ENCODE measurements at regions not wholly inside any gene's neighbourhood (a gene's known extent, or its start where the extent isn't known, plus 50 kb on each side); places are given as distances from the start of the nearest gene placed in this dataset.

- no peak for DNase-seq (ENCODE audit: low read depth)
- TF ChIP-seq CTCF (conservative IDR thresholded peaks at IDR 0.05; ENCODE audit: low read depth, low read length), result no peak
- H3K4me3 ChIP-seq (ENCODE audit: low read depth, low read length), result no peak overlapping the region
Measured at GRCh38 chr11:8740129-8740528, 57.5 kb downstream of the RPL27A start.

DNA sequence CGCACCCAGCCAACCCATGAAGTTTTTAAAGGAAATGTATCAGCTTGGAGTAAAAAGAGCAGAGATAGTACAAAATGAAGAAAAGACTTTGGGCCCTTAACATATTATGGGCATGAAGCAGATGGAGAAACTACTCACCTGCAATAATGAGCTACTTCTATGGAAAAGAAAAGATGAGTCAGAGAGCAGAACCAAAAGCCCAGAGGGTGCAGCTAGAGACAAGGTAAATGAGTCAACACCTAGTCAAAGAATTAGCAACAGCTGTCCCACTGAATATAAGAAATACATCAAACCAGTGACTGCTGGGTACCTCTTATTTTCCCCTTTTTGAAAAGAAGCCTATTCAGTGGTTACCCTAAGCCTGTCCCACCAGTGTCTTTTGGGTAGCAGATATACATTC is 61.8 kb downstream of the RPL27A start:
- DNase-seq (ENCODE audit: low read depth), result no peak
- no peak overlapping the region for H3K4me3 ChIP-seq (ENCODE audit: low read depth, low read length)
- TF ChIP-seq CTCF (conservative IDR thresholded peaks at IDR 0.05; ENCODE audit: low read depth, low read length), result no peak

DNA sequence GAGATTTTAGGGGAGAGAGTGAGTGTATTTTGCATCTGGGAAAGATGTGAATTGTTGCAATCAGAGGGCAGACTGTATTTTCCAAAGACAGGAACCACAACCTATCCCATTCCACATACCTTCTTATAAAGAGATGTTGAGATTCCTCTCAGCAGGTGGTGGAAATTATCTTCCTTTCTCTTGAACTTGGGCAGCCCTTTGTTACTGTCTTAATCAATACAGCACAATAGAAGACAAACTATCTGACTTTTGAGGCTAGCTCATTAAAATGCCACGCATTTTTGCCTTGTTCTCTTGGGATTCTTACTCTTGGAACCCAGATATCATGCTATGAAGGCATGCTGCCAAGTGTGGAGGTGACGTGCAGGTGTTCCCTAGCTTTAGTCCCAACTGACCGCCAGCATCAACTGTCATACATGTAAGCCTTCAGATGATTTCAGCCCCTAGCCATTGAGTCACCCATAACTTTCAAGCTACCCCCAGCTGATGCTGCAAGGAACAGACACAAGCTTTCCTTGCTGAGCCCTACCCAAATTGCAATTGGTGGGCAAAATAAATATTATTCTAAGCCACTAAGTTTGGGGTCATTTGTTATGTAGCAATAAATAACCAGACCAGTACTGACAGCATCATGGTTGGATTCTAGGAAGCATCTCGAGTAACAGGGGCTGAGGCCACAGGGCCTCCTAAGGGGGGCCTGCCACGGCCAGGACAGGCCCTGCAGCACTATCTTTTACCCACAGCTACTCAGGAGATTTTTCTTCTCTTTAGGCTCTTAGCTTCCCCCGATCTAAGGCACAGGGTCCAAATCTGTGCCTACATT is 63.0 kb downstream of the RPL27A start:
- H3K4me3 ChIP-seq (ENCODE audit: low read depth, low read length), result no peak overlapping the region
- TF ChIP-seq CTCF (conservative IDR thresholded peaks at IDR 0.05; ENCODE audit: low read depth, low read length), result no peak
- no peak for DNase-seq (ENCODE audit: low read depth)

DNA sequence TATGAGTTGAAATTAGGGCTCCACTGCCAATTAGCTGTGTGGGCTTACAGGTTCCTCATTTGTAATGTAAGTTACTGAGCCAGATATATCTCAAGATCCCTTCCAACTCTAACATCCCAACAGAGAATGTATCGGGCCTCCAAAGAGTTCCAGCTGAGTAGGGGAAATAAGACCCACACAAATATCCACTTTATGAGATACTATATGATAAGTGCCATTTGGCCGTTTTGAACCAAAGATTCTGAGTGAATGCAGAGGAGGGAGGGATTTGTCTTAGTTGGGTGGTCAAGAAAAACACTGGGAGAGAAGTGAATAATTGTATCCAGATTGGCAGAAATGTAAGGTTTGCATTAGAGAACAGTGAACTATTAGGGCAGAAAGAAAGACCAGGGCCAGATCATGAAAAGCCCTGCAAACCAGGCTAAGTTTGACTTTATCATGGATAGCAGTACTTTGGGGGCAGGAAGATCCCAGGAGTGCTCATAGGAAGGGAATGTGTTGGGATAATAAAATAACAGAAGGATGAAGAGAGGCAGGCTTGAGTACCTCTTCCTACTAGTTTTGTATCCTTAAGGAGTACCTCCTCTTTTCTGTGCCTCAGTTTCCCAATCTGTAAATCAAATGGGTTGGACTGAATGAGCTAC is 63.9 kb downstream of the RPL27A start:
- no peak overlapping the region for H3K4me3 ChIP-seq (ENCODE audit: low read depth, low read length)
- no peak for TF ChIP-seq CTCF (conservative IDR thresholded peaks at IDR 0.05; ENCODE audit: low read depth, low read length)
- no peak for DNase-seq (ENCODE audit: low read depth)

GRCh38 chr11:8747173-8747572 is 64.6 kb downstream of the RPL27A start:
- DNase-seq (ENCODE audit: low read depth), result no peak
- no peak overlapping the region for H3K4me3 ChIP-seq (ENCODE audit: low read depth, low read length)
- no peak for TF ChIP-seq CTCF (conservative IDR thresholded peaks at IDR 0.05; ENCODE audit: low read depth, low read length)

DNA sequence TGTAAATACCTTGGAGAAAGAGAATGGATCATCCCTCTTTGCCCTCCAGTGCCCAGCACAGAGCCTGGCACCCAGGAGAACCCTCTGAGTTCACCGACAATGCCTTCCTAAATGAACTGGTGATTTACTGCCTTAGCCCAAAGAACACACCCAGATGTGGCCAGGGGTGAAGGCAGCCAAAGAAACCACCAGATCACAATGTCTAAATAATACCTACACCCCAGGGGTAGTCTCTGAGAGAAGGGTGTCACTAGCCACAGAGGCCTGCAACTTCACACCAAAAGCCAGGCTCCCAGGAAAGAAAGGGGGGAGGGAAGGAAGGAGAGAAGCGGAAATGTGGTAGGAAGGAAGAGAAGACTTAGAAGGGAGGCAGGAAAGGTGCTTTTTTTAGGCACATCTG is 65.7 kb downstream of the RPL27A start:
- DNase-seq (ENCODE audit: low read depth), result no peak
- no peak for TF ChIP-seq CTCF (conservative IDR thresholded peaks at IDR 0.05; ENCODE audit: low read depth, low read length)
- H3K4me3 ChIP-seq (ENCODE audit: low read depth, low read length), result no peak overlapping the region

- no peak for TF ChIP-seq CTCF (conservative IDR thresholded peaks at IDR 0.05; ENCODE audit: low read depth, low read length)
- no peak overlapping the region for H3K4me3 ChIP-seq (ENCODE audit: low read depth, low read length)
Measured at GRCh38 chr11:8749202-8749601, 66.6 kb downstream of the RPL27A start.

More at GRCh38 chr11:8749202-8749601, 66.6 kb downstream of the RPL27A start:
- DNase-seq (ENCODE audit: low read depth), result no peak

All from epithelial cell of proximal tubule (primary cell).